GM19463 (cell line): ENCODE measurements at regions not wholly inside any gene's neighbourhood (a gene's known extent, or its start where the extent isn't known, plus 50 kb on each side); places are given as distances from the start of the nearest gene placed in this dataset.

Experiments
- ATAC-seq: cut with Tn5 transposase; IDR thresholded peaks from one replicate; pipeline ENCODE4 v1.9.1; 2021; ENCODE audit warnings: mild to moderate bottlenecking, moderate library complexity; ENCODE audit not compliant: unreplicated experiment

DNA sequence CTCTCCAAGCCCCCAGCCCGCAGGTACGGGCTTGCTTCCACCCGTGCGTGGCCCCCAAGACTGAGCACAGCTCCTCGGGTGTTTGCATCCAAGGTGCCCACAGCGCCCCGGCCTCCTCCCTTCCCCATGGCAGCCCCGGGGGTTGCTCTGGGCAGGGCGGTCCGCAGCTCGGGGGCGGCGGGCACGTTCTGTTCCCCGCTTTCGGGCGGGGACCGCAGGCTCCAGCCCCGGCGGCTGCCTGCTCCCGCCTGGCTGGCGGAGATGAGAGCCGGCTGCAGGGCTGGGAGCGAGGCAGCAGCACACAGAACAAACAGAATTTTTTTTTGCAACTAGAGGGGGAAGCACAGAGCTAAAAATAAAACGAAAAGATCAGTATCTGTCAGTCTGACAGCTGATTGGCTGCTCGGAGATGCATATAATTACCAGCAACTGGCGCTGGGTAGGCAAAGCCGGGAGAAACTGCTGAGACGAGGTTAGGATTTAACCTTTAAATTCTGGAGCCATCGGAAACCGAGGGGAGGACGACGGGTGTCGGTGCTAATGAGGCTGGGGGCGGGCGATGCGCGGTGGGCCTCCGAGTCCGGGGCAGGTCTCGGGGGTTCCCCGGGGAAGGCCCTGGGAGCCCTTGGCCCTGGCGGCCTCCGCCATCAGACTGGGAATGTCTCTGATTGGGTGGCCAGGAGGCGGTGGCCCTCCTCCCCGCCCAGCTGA lies 142.7 kb upstream of the IER5L start:
- peak; percentile 65 for ATAC-seq

DNA sequence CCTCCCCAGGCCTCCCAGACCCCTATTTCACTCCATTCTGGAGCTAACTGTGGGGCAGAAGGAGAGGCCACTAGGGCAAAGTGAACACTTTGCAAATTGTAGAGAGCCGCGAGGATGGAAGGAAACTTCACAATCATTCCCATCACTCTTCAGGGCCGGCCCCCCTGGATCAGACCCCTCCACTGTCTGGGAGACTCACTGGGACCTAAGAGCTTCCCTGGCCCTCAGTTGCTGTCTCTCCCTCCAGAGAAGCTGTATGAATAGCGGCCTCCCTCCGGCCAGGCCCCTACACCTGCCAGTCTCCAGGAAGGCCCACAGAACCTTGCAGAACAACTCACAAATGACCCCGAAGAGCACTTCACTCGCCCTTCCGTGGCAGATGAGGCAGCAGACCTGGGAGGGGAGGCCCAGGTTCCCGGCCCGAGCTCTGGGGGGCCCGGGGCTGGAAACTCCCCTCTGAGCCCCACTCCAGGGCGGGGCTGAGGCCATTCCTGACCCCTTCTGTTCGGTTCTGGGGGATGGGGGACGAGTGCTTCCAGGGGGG lies 141.9 kb upstream of the IER5L start:
- ATAC-seq = no peak

DNA sequence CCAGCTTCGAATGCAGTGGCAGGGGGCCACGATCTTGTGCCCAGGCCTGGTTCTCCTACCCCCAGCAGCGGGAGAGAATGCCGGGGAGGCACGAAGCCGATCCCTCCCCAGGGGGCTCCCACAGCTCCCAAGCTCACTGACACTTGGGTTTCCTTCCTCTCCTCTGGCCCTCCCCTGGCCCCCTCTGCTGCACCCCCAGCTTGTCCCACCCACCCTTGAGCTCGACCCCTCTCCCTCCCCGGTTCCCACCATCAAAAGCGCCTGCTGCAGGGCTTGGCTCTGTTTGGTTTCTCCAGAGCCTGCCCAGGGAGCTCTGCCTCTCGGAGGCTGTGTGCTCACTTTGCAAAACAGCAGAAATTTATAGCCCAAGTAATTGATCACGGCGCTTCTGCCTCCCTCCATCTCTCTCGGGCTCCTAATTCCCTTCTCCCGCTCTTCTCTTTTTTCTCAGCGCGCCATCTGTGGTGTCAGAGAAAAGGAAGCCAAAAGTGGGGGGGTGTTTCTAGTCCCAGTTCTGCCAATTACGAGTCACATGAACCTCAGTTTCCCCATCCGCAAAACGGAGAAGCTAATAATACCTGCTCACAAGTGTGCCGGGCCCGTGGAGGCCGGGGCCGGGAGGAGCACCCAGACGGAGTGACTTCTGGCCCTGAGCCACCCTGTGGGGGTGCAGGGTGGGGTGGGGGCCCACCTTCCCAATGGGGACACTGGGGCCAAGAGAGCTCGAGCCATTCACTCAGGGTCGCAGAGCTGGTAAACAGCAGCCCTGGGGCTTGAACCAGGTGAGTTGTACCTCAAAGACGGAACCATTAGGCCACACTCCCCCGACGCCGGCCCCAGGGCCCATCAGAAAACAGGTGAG lies 141.2 kb upstream of the IER5L start:
- ATAC-seq = no peak

DNA sequence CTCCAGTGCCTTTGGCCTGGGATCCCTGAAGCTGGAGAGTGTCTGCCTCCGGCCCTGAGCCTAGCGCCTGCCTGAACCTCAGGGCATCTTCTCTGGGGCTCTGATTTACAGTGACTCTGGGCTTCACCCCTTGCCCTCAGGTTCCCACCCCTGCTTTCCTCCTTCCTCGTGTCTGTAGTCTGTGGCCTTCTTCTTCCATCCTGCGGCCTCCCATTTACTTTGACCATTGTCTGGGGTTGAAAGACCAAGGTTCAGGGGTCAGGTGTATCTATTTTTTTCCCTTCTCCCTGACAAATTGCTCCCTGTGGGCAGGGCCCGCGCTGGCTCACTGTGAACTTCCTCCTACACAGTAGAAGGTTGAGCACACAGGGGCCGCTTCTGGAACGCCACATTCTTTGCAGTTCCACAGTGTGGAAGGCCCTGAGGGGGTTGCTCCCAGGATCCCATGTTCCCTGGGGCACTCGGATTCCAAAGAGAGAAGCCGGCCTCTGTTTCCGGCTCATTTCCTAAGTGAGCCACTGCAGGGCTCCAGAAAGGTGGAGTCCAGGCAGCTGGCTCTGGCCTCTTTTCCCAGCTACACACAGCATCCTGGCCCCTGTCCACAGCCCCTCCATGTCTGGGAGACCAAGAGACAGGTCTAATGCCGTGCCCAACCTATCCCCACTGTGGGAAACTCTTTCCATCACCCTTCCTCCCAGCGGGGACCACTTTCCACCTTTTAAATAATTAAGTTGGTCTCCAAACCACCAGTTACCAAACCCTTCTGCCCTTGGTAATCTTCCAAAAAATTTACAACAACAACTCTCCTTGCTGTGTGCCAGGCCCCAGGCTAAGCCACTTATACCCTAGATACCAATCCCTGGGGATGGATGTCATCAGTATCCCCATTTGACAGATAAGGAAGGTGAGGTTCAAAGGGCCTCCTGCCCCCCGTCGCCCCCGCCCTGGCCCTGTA lies 140.3 kb upstream of the IER5L start:
- no peak for ATAC-seq

DNA sequence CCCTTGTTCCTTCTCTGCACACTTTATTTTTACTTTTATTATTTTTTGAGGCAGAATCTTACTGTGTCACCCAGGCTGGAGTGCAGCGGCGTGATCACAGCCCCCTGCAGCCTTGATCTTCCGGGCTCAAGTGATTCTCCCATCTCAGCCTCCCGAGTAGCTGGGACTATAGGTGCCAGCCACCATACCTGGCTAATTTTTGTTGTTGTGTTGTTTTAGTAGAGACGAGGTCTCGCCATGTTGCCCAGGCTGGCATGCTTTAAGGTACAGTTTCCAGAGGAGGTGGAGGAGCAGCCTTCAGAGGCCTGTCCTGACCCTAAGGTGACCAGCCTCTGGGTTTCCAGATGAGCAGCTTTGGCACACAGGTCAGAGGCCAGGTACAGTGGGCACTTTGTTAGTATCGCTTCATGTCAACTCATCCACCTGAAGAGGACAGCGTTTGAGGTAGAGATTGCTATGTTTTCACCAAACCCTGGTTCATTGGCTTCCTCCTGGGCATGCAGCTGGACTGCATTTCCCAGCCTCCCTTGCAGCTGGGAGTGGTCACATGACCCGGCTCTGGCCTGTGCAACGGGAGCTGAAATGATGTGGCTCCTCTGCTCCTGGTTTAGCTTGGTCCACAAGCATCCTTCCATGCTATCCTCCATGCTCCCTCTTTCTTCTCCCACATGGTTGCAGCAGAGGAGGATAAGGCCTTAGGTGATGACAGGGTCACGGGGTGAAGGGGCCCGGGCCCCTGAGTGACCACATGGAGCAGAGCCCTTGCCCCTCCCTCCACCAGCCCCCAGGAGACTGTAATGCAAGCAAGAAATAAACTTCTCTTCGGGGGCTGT lies 139.3 kb upstream of the IER5L start:
- ATAC-seq = no peak

DNA sequence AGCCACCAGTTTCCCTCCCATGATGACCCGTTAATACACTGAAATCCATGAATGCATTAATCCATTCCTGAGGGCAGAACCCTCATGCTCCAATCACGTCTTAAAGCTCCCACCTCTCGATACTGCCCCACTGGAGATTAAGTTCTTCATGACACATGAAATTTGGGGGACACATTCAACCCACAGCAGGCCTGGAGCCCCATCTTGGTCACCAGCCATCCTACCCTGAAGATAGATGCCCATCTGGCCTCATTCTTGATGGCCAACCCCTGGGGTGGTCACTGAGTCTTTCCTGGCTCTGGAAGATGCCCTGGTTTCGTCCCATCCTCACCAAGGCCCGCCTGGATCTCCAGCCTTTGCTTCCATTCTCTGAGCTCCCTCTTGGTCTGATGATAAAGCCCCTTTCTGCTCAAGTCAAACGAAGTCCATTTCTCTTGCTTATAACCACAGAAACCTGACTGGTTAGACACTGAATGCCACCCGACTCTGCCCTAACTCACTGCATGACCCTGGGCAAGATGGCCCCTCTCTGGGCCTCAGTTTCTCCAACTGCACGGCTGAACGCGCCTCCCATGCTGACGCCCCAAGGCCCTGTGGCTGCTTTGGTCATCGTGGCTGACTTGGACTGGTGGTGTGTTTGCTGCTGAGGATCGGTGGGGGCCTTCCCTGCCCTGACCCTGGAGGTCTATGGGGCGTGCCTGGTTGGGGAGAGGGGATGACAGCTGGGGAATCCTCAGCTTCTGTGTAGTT lies 138.4 kb upstream of the IER5L start:
- no peak for ATAC-seq

DNA sequence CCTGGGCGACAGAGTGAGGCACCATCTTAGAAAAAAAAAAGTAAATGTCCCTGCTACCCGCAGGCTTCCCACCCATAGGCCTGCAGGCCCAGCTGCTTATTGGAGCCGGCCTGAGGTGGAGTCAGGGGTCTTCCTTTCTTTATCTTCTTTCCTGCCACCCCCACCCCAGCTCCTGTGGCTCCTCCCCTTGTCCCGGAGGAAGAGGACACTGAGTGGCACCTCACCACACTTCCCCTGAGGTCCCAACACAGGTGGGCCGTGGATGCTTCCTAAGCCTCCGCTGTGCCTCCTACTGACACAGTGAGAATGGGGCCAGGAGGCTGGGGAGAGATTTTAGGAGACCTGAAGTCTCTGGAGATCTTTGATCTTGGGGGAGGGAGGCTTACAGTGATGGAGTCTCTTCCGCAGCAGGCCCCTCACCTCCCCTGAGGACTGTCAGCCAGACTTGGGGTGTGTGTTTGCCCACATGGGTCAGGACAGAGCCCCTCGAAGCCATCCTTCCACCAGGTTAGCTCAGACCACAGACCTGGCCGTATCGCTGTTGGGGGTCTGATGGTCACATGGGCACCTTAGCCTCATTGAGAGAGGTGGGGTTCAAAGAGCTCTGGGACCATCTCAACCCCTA lies 135.4 kb upstream of the IER5L start:
- ATAC-seq = no peak

DNA sequence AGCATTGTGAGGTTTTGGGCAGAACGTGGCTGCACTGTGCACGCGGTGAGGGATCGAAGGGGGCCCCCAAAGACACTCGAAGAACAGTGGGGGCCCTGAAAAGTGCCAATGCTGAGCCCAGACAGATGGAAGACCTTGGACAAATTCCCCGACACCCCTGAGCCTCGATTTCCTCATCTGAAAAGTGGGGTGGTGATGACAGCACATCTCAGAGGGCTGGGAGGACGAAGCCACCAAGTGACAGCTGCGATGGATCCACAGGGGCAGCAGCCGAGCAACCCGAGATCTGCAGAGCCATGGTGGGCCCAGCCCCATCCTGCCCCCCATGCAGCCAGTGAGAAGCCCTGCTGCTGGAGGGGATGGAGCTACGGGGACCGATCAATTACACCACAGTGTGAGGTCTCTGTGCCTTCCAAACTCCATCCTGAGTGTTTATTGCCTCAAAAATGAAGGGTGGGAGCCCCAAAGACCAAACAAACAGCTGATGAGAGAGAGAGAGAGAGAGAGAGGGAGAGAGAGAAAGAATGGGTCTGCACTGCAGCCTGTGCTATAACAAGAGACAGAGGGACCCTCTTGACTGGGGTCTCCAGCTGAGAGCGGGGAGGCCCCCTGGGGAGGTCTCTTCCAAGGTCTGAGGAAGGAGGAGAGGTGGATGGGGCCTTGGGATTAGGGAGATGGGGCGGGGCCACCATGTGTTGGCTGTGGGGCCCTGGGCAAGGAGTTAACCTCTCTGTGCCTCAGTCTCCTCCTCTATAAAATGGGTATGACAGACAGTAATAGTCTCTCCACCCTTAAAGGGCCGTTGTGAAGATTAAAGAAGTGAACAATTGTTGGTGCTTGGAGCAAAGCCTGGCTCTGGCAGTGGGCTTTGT lies 134.4 kb upstream of the IER5L start:
- ATAC-seq = no peak

DNA sequence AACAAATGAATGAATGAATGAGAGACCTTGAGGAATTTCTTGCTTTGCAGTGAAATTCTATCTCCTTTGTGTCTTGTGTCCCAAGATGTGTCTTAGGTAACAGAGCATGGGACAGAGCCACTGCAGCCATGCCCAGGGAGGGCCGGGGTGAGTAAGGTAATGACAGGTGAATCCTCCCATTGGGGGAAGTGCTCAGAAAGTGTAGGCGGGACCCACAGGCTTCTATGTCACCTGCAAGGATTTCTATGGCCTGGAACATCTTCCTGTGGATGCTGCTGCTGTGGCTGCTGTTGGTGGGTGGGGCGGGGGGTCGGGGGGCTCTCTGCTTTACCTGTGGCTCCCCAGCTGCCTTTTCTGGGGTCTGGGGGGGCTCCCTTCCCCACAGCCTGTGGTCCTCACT lies 133.6 kb upstream of the IER5L start:
- no peak for ATAC-seq

DNA sequence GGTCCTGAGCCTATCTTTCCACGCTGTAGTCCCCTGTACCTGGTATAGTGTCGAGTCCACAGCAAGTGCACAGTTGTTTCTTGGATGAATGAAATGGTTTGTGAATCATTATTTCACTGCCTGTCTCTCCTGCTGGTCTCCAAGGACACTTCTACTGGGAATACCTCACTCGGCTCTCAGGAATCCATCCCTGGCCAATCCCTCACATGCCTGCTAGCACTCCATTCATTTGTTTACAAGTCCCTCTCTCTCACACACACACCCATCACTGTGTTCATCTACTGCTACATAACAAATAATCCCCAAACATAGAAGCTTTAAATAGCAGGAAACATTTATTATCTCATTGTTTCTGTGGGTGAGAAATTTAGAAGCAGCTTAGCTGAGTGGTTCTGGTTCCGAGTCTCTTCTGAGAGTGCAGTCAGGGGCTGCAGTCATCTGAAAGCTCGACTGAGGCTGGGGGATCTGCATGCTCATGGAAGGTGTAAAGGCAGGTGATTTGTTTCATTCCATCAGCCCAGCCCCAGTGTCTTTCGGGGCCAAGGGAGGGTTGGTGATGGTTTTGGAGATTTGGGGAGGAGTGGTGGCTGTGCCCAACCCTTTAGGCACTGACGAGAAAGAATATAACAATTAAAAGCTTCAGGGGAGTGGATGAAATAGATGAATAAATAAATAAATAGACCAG lies 132.7 kb upstream of the IER5L start:
- no peak for ATAC-seq

DNA sequence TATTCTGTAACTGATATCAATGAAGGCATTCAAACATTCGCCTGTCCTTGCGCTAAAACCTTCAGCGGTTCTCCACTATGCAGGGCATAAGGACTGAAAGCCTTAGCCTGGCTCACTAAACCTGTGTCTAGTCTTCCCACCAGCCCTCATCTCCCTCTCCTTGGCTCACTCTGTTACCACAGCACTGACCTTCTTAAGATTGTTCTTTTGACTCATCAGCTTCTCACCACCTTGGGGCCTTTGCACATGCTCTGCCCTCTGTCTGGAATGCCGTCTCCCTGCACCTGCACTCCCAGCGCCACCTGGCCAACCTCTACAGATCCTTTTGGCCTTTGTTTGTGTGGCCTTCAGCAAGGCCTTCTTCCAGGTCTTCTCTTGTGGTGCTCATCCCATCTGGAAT lies 131.8 kb upstream of the IER5L start:
- no peak for ATAC-seq

DNA sequence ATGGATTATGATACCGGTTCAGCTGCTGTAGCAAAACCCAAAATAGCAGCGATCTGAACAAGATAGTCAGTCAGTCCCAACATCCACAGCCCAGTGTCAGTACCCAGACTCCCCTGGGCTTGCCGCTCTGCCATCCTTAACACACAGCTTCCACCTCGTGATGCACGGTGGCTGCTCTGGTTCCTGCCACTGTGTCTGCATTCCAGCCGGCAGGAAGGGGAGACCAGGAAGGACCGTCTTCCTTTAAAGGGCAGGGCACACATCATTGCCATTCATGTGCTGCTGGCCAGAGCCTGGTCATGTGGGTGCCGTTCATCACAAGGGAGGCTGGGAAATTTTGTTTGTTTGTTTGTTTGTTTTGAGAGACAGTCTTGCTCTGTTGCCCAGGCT lies 131.0 kb upstream of the IER5L start:
- no peak for ATAC-seq

DNA sequence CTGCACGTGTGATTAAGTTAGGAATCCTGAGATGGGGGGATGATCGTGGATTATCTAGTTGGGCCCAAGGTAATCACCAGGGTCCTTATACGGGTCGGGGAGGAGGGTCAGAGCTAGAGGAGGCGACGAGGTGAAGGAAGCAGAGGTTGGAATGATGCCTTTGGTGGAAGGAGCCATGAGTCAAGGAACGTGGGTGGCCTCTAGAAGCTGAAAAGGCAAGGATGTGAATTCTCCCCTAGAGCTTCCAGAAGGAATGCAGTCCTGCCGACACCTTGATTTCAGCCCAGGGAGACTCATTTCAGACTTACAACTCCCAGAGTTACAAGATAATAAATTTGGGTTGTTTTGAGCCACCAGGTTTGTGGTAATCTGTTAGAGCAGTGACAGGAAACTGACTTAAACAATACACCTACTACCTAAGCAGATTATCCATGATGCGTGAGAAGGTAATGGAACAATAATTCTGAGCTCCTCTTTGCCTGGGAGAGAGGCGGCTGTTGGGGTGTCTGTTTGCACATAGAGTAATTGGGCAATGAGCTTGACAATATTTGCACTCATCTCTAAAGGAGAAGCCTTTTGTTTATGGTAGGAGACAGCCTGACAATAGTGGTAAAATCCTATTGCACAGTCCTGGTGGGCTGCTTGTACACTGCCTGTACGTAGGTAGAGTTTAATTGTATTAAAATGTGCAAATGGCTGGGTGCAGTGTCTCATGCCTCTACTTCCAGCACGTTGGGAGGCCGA lies 129.3 kb upstream of the IER5L start:
- ATAC-seq = no peak

DNA sequence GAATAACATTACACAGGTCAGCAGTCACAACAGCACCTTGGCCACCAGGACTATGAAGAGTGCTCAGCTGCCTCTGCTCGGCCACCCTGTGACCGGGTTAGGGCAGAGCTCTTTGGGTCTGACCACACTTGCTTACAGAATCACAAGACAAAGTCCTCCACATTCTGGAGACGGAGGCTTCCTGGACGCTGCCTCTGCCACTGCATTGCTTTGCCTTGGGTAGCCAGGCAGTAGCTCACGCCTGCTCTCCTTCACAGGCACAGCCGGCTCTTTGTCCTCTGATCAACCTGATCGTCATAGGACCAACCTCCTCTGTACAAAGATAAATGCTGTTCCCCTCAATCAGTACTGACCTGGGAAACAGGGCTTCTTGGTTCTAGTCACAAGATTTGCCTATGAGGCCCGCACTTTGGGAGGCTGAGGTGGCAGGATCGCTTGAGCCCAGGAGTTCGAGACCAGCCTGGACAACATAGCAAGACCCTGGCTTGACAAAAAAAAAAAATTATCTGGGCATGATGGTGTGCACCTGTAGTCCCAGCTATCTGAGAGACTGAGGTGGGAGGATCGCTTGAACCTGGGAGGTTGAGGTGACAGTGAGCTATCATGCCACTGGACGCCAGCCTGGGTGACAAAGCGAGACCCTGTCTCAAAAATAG lies 128.4 kb upstream of the IER5L start:
- ATAC-seq = no peak

DNA sequence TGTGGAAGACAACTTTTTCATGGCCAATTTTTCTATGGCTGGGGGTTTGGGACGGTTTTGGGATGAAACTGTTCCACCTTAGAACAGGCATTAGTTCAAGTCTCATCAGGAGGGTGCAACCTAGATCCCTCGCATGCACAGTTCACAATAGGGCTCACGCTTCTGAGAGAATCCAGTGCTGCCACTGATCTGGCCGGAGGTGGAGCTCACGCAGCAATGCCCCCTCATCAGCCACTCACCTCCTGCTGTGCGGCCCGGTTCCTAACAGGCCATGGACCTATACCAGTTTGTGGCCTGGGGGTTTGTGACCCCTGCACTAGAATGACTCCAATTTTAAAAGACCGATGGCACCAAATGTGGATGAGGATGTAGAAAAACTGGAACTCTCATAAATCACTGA lies 127.2 kb upstream of the IER5L start:
- ATAC-seq = no peak

DNA sequence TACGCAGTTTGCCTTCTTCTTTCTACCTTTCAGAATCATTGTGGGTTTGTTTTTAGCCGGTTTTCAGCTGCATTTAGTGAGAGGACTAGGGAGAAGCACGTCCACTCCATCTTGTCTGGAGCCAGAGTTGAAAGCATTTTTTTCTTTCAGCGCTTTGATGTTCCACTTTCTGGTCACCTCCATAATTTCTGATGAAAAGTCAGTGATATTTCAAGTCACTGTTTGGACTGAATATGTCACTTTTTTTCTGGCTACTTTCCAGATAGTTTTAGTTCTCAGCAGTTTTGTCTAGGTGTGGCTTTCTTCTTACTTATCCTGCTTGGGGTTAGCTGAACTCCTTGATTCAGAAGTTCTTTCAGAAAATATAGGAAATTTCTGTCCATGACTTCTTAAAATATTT lies 123.9 kb upstream of the IER5L start:
- no peak for ATAC-seq
